ENCODE measurements at regions not wholly inside any gene's neighbourhood (a gene's known extent, or its start where the extent isn't known, plus 50 kb on each side); places are given as distances from the start of the nearest gene placed in this dataset.

- TF ChIP-seq POLR2A (IDR thresholded peaks at IDR 0.05) (no peak), CTCF (IDR thresholded peaks at IDR 0.05 in 4 of 5, conservative IDR thresholded peaks at IDR 0.05 in 1 of 5) (no peak)
These were observed 669.1 kb upstream of the PCDH20 start for GRCh38 chr13:62084728-62085127.

Measured in gastrocnemius medialis (tissue), 4 donors.